ENCODE measurements at regions not wholly inside any gene's neighbourhood (a gene's known extent, or its start where the extent isn't known, plus 50 kb on each side); places are given as distances from the start of the nearest gene placed in this dataset.

- TF ChIP-seq CTCF (conservative IDR thresholded peaks at IDR 0.05) = no peak
- no peak for TF ChIP-seq ZFX (IDR thresholded peaks at IDR 0.05)
These were observed 1826.6 kb upstream of the AGA start for GRCh38 chr4:179268791-179269190.

All from C4-2B (cell line).